ENCODE measurements at regions not wholly inside any gene's neighbourhood (a gene's known extent, or its start where the extent isn't known, plus 50 kb on each side); places are given as distances from the start of the nearest gene placed in this dataset.
"Not testable (repeated sequence)": the region's sequence is repeated elsewhere in the genome, so short reads cannot be mapped to it uniquely, and the experiment has no call there.

- DNase-seq, result no peak
These were observed 131.0 kb upstream of the RUNX1 start for GRCh38 chr21:35179990-35180540.

DNA sequence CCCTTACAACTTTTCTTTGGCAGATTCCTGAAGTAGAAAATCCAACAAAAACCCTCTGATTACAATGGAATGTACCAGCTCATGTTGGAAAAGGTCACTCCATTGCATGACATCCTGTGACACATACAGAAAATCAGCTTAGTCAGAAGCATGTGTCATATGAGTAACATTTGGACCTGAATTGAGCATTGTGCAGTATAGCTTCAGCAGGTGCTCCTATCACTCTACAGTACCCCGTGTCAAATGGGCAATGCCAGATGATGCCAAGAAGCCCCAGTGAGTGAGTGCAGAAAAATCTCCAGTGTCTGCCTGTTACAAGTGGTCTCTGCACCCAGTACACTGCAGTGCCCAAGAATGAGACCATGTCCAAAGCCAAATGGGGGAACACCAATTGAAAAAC is 129.7 kb upstream of the RUNX1 start:
- no peak for DNase-seq

DNA sequence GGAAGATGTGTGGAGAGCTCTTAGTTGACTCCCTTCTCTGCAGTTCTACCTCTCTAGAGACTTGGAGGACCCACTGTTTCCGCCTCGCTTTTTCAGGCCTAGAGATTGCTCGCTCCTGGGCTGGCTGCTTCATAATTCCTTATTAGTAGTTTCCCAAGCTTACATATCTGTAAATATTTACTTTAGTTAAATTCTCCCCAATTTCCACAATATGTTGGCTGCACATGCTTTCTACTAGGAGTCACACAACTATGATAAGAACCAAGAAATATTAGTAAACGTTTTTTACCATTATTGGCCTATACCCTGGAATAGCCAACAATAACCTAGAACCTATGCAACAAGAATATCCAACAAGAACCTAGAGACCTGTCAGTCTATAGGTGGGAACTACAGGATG is 129.0 kb upstream of the RUNX1 start:
- no peak for DNase-seq

DNA sequence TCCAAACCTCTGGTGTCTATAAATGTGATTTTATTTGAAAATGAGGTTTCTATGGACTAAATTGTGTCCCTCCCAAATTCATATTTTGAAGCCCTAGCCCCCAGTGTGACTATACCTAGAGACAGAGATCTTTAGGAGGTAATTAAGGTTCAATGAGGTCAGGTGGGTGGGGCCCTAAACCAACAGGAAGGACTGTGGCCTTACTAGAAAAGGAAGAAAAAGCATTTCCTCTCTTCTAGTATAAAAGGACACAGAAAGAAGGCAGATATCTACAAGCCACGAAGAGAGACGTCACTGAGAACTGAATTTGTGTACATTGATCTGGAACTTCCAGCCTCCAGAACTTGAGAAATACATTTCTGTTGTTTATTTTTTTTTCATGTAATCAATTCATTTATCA is 123.1 kb upstream of the RUNX1 start:
- DNase-seq, result no peak

- no peak for DNase-seq
These were observed 122.3 kb upstream of the RUNX1 start for GRCh38 chr21:35171385-35171784.

DNA sequence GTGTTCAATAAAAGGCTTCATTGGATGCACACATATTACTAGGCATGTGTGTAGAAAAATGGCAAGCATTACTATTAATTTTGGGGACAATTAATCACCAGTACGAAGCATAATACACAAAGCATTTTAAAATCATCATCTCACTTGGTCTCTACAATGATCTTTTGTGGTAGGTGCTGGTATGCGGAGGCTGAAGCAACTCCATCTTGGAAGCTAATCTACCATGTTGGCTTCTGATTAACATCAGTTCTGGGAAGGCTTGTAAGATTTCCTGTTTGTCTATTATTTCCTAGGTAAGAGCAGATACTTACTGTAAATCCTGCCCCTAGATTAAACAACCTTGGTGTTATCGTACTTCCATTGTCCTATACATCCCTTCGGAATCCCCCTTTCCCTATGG is 121.7 kb upstream of the RUNX1 start:
- DNase-seq, result no peak

- DNase-seq, result no peak
These were observed 121.1 kb upstream of the RUNX1 start for GRCh38 chr21:35170244-35170643.

DNA sequence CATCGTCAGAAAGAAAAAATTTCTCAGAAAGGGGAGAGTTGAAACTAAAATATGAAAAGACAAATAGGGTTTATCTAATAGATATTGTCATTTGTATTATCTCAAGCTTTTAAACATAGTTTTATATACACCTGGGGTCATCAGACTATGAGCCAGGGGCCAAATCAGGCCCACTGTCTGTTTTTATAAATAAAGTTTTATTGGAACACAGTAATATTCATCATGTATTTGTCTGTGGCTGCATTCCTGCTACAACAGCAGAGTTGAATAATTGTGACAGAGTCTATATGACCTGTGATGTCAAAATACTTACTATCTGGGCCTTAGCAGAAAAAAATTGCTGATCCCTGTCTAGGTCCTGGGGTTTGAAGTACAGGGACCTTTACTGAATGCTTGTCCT is 120.5 kb upstream of the RUNX1 start:
- DNase-seq, result no peak

- no peak for DNase-seq
These were observed 119.6 kb upstream of the RUNX1 start for GRCh38 chr21:35168735-35169134.

DNA sequence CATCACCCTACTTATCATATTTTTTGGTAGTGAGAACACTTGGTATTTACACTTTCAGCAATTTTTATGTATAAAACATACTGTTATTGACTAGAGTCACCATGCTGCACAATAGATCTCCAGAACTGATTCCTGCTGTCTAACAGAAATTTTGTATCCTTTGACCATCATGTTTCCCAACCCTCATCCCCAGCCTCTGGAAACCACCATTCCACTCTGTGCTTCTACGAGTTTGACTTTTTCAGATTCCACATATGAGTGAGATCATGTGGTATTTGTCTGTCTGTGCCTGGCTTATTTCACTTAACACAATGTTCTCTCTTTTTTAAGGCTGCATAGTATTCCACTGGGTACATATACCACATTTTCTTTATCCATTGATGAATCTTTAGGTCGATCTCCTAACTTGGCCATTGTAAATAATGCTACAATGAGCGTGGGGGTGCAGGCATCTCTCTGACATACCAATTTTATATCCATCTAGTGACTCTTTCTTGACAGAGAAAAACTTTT is 115.9 kb upstream of the RUNX1 start:
- DNase-seq, result no peak

DNA sequence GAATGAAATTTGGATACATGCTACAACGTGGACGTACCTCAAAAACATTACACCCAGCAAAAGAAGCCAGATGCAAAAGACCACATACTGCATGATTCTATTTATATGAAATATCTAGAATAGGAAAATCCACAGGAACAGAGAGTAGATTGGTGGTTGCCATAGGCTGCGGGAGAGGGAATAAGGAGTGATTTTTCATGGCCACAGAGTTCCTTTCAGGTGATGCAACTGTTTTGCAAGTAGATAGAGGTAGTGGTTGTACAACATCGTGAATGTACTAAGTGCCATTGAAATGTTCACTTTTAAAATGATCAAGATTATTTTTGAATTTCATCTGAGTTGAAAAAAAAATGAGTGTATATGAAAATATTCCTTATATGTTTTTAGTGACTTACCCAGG is 115.3 kb upstream of the RUNX1 start:
- DNase-seq, result no peak

- no peak for DNase-seq
These were observed 114.3 kb upstream of the RUNX1 start for GRCh38 chr21:35163411-35163810.

- no peak for DNase-seq
These were observed 113.7 kb upstream of the RUNX1 start for GRCh38 chr21:35162831-35163230.

GRCh38 chr21:35159881-35160280 is 110.8 kb upstream of the RUNX1 start:
- DNase-seq, result no peak

GRCh38 chr21:35157374-35157773 is 108.3 kb upstream of the RUNX1 start:
- DNase-seq, result not testable (repeated sequence)

GRCh38 chr21:35156293-35157278 is 107.5 kb upstream of the RUNX1 start:
- no peak for DNase-seq

- DNase-seq, result no peak
These were observed 105.7 kb upstream of the RUNX1 start for GRCh38 chr21:35154788-35155187.

DNA sequence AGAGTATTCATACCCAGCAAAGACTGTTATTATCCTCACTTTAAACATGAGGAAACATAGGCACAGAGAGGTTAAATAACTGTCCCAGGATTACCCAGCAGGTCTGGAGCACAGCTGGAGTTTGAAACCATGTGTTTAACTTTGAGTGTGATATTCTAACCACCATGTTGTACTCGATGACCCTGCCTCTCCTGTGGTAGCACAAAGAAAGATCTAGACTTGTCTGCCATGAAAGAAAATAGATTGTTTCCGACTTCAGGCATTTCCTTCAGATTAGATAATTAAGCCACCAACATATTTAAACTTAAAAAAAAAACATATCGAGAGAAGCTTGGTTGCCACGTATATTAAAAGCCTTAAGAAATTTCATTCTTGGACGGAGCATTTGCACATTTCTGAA is 104.6 kb upstream of the RUNX1 start:
- DNase-seq, result no peak

- no peak for DNase-seq
These were observed 101.6 kb upstream of the RUNX1 start for GRCh38 chr21:35150562-35151226.

- no peak for DNase-seq
These were observed 100.6 kb upstream of the RUNX1 start for GRCh38 chr21:35149698-35150097.

- no peak for DNase-seq
These were observed 98.3 kb upstream of the RUNX1 start for GRCh38 chr21:35147439-35147838.

GRCh38 chr21:35145626-35146233 is 96.6 kb upstream of the RUNX1 start:
- peak in 3 of 51 donors; percentile 1 to 2 (median 1) for DNase-seq

Data from hypothalamus (tissue), 51 donors.